ENCODE measurements at regions not wholly inside any gene's neighbourhood (a gene's known extent, or its start where the extent isn't known, plus 50 kb on each side); places are given as distances from the start of the nearest gene placed in this dataset.
A peak's percentile ranks its signal among the peaks of the same experiment; 100 is the strongest.

GRCh38 chr14:98412431-98412830 lies 859.6 kb downstream of the BCL11B start:
- ATAC-seq (replicated peaks in 1 of 2) (no peak), DNase-seq (no peak)
- no peaks in the 10 kb centered on the region for H3K27me3 Mint-ChIP-seq (ENCODE audit: low read depth)
- peaks cover 7% of the 10 kb centered on the region for H3K4me1 Mint-ChIP-seq (ENCODE audit: low read depth)
- no peaks in the 10 kb centered on the region for H3K36me3 Mint-ChIP-seq (ENCODE audit: insufficient read depth in 2 of 2)
- H3K4me3 Mint-ChIP-seq = no peak overlapping the region
- H3K27ac Mint-ChIP-seq = no peak overlapping the region
- peaks cover 0 to 1% of the 10 kb centered on the region in 2 donors for H3K9me3 Mint-ChIP-seq

- DNase-seq (no peak), ATAC-seq (replicated peaks in 1 of 2) (no peak)
- H3K27ac Mint-ChIP-seq = no peak overlapping the region
- peaks cover 0 to 3% of the 10 kb centered on the region in 2 donors for H3K9me3 Mint-ChIP-seq
- no peak overlapping the region for H3K4me3 Mint-ChIP-seq
- H3K4me1 Mint-ChIP-seq (ENCODE audit: low read depth) = no peaks in the 10 kb centered on the region
- no peaks in the 10 kb centered on the region for H3K27me3 Mint-ChIP-seq (ENCODE audit: low read depth)
- H3K36me3 Mint-ChIP-seq (ENCODE audit: insufficient read depth in 2 of 2) = no peaks in the 10 kb centered on the region
Measured at GRCh38 chr14:98415766-98416165, 856.2 kb downstream of the BCL11B start.

GRCh38 chr14:98417001-98417400 lies 855.0 kb downstream of the BCL11B start:
- H3K27me3 Mint-ChIP-seq (ENCODE audit: low read depth) = no peaks in the 10 kb centered on the region
- no peak overlapping the region for H3K4me3 Mint-ChIP-seq
- no peaks in the 10 kb centered on the region for H3K36me3 Mint-ChIP-seq (ENCODE audit: insufficient read depth in 2 of 2)
- no peak for ATAC-seq (replicated peaks in 1 of 2)
- H3K4me1 Mint-ChIP-seq (ENCODE audit: low read depth) = no peaks in the 10 kb centered on the region
- H3K27ac Mint-ChIP-seq = no peak overlapping the region
- DNase-seq = no peak
- H3K9me3 Mint-ChIP-seq = peaks cover 0 to 3% of the 10 kb centered on the region in 2 donors

GRCh38 chr14:98428483-98428994 lies 843.5 kb downstream of the BCL11B start:
- Mint-ChIP-seq H3K4me1 (ENCODE audit: low read depth) (peaks cover 21% of the 10 kb centered on the region), H3K27me3 (ENCODE audit: low read depth) (no peaks in the 10 kb centered on the region), H3K9me3 (peaks cover 2 to 3% of the 10 kb centered on the region in 2 donors), H3K27ac (no peak overlapping the region), H3K36me3 (ENCODE audit: insufficient read depth in 2 of 2) (peaks cover 0 to 1% of the 10 kb centered on the region in 2 donors), H3K4me3 (no peak overlapping the region)
- ATAC-seq (replicated peaks in 1 of 2) (peak; percentile 56 to 65), DNase-seq (no peak)

- Mint-ChIP-seq H3K4me3 (peak overlapping the region in 1 of 2 donors; percentile 49), H3K4me1 (ENCODE audit: low read depth) (peaks cover 24% of the 10 kb centered on the region), H3K27ac (peak overlapping the region; percentile 65), H3K27me3 (ENCODE audit: low read depth) (no peaks in the 10 kb centered on the region), H3K36me3 (ENCODE audit: insufficient read depth in 2 of 2) (peaks cover 0 to 9% of the 10 kb centered on the region in 2 donors), H3K9me3 (no peaks in the 10 kb centered on the region)
- DNase-seq (peak in 1 of 2 donors; percentile 15), ATAC-seq (replicated peaks in 1 of 2) (peak in 1 of 2 donors; percentile 70)
Measured at GRCh38 chr14:98433436-98433835, 838.6 kb downstream of the BCL11B start.

GRCh38 chr14:98437113-98437512 lies 834.9 kb downstream of the BCL11B start:
- peaks cover 17% of the 10 kb centered on the region for H3K4me1 Mint-ChIP-seq (ENCODE audit: low read depth)
- no peaks in the 10 kb centered on the region for H3K27me3 Mint-ChIP-seq (ENCODE audit: low read depth)
- H3K9me3 Mint-ChIP-seq = peaks cover 2 to 7% of the 10 kb centered on the region in 2 donors
- H3K4me3 Mint-ChIP-seq = no peak overlapping the region
- no peak for DNase-seq
- no peak overlapping the region for H3K27ac Mint-ChIP-seq
- H3K36me3 Mint-ChIP-seq (ENCODE audit: insufficient read depth in 2 of 2) = peaks cover 3 to 14% of the 10 kb centered on the region in 2 donors
- ATAC-seq (replicated peaks in 1 of 2) = no peak

GRCh38 chr14:98444077-98444476 lies 827.9 kb downstream of the BCL11B start:
- peak overlapping the region; percentile 37 to 40 for H3K4me3 Mint-ChIP-seq
- H3K36me3 Mint-ChIP-seq (ENCODE audit: insufficient read depth in 2 of 2) = peaks cover 3 to 6% of the 10 kb centered on the region in 2 donors
- peaks cover 18% of the 10 kb centered on the region for H3K4me1 Mint-ChIP-seq (ENCODE audit: low read depth)
- no peaks in the 10 kb centered on the region for H3K27me3 Mint-ChIP-seq (ENCODE audit: low read depth)
- peak overlapping the region; percentile 80 for H3K27ac Mint-ChIP-seq
- H3K9me3 Mint-ChIP-seq = peaks cover 2 to 7% of the 10 kb centered on the region in 2 donors
- ATAC-seq (replicated peaks in 1 of 2) = peak in 1 of 2 donors; percentile 35
- peak; percentile 4 to 12 for DNase-seq

GRCh38 chr14:98445718-98446117 lies 826.3 kb downstream of the BCL11B start:
- Mint-ChIP-seq H3K27me3 (ENCODE audit: low read depth) (no peaks in the 10 kb centered on the region), H3K36me3 (ENCODE audit: insufficient read depth in 2 of 2) (no peaks in the 10 kb centered on the region), H3K9me3 (no peaks in the 10 kb centered on the region), H3K4me1 (ENCODE audit: low read depth) (peaks cover 18% of the 10 kb centered on the region), H3K4me3 (no peak overlapping the region), H3K27ac (no peak overlapping the region)
- DNase-seq (no peak), ATAC-seq (replicated peaks in 1 of 2) (no peak)

- H3K4me3 Mint-ChIP-seq = no peak overlapping the region
- peaks cover 18% of the 10 kb centered on the region for H3K4me1 Mint-ChIP-seq (ENCODE audit: low read depth)
- no peaks in the 10 kb centered on the region for H3K36me3 Mint-ChIP-seq (ENCODE audit: insufficient read depth in 2 of 2)
Measured at GRCh38 chr14:98446508-98446907, 825.5 kb downstream of the BCL11B start.

GRCh38 chr14:98456231-98456630 lies 815.8 kb downstream of the BCL11B start:
- ATAC-seq (replicated peaks in 1 of 2) = no peak
- H3K4me3 Mint-ChIP-seq = no peak overlapping the region
- H3K27ac Mint-ChIP-seq = no peak overlapping the region
- H3K9me3 Mint-ChIP-seq = peaks cover 5 to 13% of the 10 kb centered on the region in 2 donors
- no peaks in the 10 kb centered on the region for H3K27me3 Mint-ChIP-seq (ENCODE audit: low read depth)
- peaks cover 4 to 10% of the 10 kb centered on the region in 2 donors for H3K36me3 Mint-ChIP-seq (ENCODE audit: insufficient read depth in 2 of 2)
- no peak for DNase-seq
- no peaks in the 10 kb centered on the region for H3K4me1 Mint-ChIP-seq (ENCODE audit: low read depth)

More at GRCh38 chr14:98446508-98446907, 825.5 kb downstream of the BCL11B start:
- Mint-ChIP-seq H3K9me3 (no peaks in the 10 kb centered on the region), H3K27me3 (ENCODE audit: low read depth) (no peaks in the 10 kb centered on the region), H3K27ac (no peak overlapping the region)
- ATAC-seq (replicated peaks in 1 of 2) (no peak), DNase-seq (no peak)

GRCh38 chr14:98458702-98459101 lies 813.3 kb downstream of the BCL11B start:
- Mint-ChIP-seq H3K4me3 (no peak overlapping the region), H3K27me3 (ENCODE audit: low read depth) (no peaks in the 10 kb centered on the region), H3K27ac (no peak overlapping the region), H3K4me1 (ENCODE audit: low read depth) (no peaks in the 10 kb centered on the region), H3K36me3 (ENCODE audit: insufficient read depth in 2 of 2) (peaks cover 1 to 3% of the 10 kb centered on the region in 2 donors), H3K9me3 (peaks cover 0 to 13% of the 10 kb centered on the region in 2 donors)
- ATAC-seq (replicated peaks in 1 of 2) (no peak), DNase-seq (no peak)

- Mint-ChIP-seq H3K4me3 (no peak overlapping the region), H3K36me3 (ENCODE audit: insufficient read depth in 2 of 2) (peaks cover 1 to 2% of the 10 kb centered on the region in 2 donors), H3K4me1 (ENCODE audit: low read depth) (no peaks in the 10 kb centered on the region), H3K27me3 (ENCODE audit: low read depth) (no peaks in the 10 kb centered on the region), H3K27ac (no peak overlapping the region), H3K9me3 (peaks cover 0 to 7% of the 10 kb centered on the region in 2 donors)
- ATAC-seq (replicated peaks in 1 of 2) = no peak
- DNase-seq = no peak
Measured at GRCh38 chr14:98462908-98463307, 809.1 kb downstream of the BCL11B start.

- no peak for DNase-seq
- no peak for ATAC-seq (replicated peaks in 1 of 2)
Measured at GRCh38 chr14:98466807-98467206, 805.2 kb downstream of the BCL11B start.

GRCh38 chr14:98470663-98471062 lies 801.3 kb downstream of the BCL11B start:
- H3K36me3 Mint-ChIP-seq (ENCODE audit: insufficient read depth in 2 of 2) = peaks cover 0 to 2% of the 10 kb centered on the region in 2 donors
- H3K4me3 Mint-ChIP-seq = no peak overlapping the region
- H3K27ac Mint-ChIP-seq = no peak overlapping the region
- H3K27me3 Mint-ChIP-seq (ENCODE audit: low read depth) = no peaks in the 10 kb centered on the region
- peaks cover 4% of the 10 kb centered on the region for H3K4me1 Mint-ChIP-seq (ENCODE audit: low read depth)
- DNase-seq (no peak), ATAC-seq (replicated peaks in 1 of 2) (no peak)
- peaks cover 0 to 5% of the 10 kb centered on the region in 2 donors for H3K9me3 Mint-ChIP-seq

More at GRCh38 chr14:98466807-98467206, 805.2 kb downstream of the BCL11B start:
- Mint-ChIP-seq H3K27me3 (ENCODE audit: low read depth) (no peaks in the 10 kb centered on the region), H3K9me3 (peaks cover 5 to 6% of the 10 kb centered on the region in 2 donors), H3K36me3 (ENCODE audit: insufficient read depth in 2 of 2) (peaks cover 0 to 2% of the 10 kb centered on the region in 2 donors), H3K4me3 (no peak overlapping the region), H3K27ac (no peak overlapping the region), H3K4me1 (ENCODE audit: low read depth) (no peaks in the 10 kb centered on the region)
